ENCODE measurements at regions not wholly inside any gene's neighbourhood (a gene's known extent, or its start where the extent isn't known, plus 50 kb on each side); places are given as distances from the start of the nearest gene placed in this dataset.
"Not testable (repeated sequence)": the region's sequence is repeated elsewhere in the genome, so short reads cannot be mapped to it uniquely, and the experiment has no call there.

GRCh38 chr1:30000266-30000665 lies 723.1 kb downstream of the MATN1 start:
- DNase-seq (ENCODE audit: low spot score), result no peak

- no peak for DNase-seq (ENCODE audit: low spot score)
Observed at GRCh38 chr1:29999595-29999994, 723.8 kb downstream of the MATN1 start.

- DNase-seq (ENCODE audit: low spot score), result no peak
Observed at GRCh38 chr1:29998686-29999085, 724.7 kb downstream of the MATN1 start.

- DNase-seq (ENCODE audit: low spot score), result not testable (repeated sequence)
Observed at GRCh38 chr1:29997818-29998217, 725.6 kb downstream of the MATN1 start.

GRCh38 chr1:29993950-29994349 lies 729.4 kb downstream of the MATN1 start:
- DNase-seq (ENCODE audit: low spot score), result no peak

GRCh38 chr1:29991815-29992214 lies 731.6 kb downstream of the MATN1 start:
- no peak for DNase-seq (ENCODE audit: low spot score)

- no peak for DNase-seq (ENCODE audit: low spot score)
Observed at GRCh38 chr1:29991025-29991424, 732.4 kb downstream of the MATN1 start.

GRCh38 chr1:29990304-29990703 lies 733.1 kb downstream of the MATN1 start:
- DNase-seq (ENCODE audit: low spot score), result no peak

- DNase-seq (ENCODE audit: low spot score), result no peak
Observed at GRCh38 chr1:29986986-29987385, 736.4 kb downstream of the MATN1 start.

GRCh38 chr1:29985606-29985945 lies 737.8 kb downstream of the MATN1 start:
- DNase-seq (ENCODE audit: low spot score), result no peak

GRCh38 chr1:29984862-29985605 lies 738.4 kb downstream of the MATN1 start:
- no peak for DNase-seq (ENCODE audit: low spot score)

GRCh38 chr1:29984166-29984861 lies 739.1 kb downstream of the MATN1 start:
- no peak for DNase-seq (ENCODE audit: low spot score)

- no peak for DNase-seq (ENCODE audit: low spot score)
Observed at GRCh38 chr1:29983321-29983720, 740.1 kb downstream of the MATN1 start.

- DNase-seq (ENCODE audit: low spot score), result no peak
Observed at GRCh38 chr1:29981586-29982239, 741.7 kb downstream of the MATN1 start.

GRCh38 chr1:29977550-29977949 lies 741.2 kb downstream of the PTPRU start:
- no peak for DNase-seq (ENCODE audit: low spot score)

- DNase-seq (ENCODE audit: low spot score), result no peak
Observed at GRCh38 chr1:29975036-29975694, 738.8 kb downstream of the PTPRU start.

GRCh38 chr1:29974316-29974724 lies 738.0 kb downstream of the PTPRU start:
- no peak for DNase-seq (ENCODE audit: low spot score)

GRCh38 chr1:29973406-29973805 lies 737.1 kb downstream of the PTPRU start:
- DNase-seq (ENCODE audit: low spot score), result no peak

GRCh38 chr1:29972421-29973053 lies 736.2 kb downstream of the PTPRU start:
- no peak for DNase-seq (ENCODE audit: low spot score)

GRCh38 chr1:29971703-29972102 lies 735.4 kb downstream of the PTPRU start:
- DNase-seq (ENCODE audit: low spot score), result no peak

- DNase-seq (ENCODE audit: low spot score), result no peak
Observed at GRCh38 chr1:29970747-29971325, 734.5 kb downstream of the PTPRU start.

- DNase-seq (ENCODE audit: low spot score), result no peak
Observed at GRCh38 chr1:29969576-29969975, 733.3 kb downstream of the PTPRU start.

Data from COLO829 (cell line).